Large intestine (tissue), 3 donors: ENCODE measurements at regions not wholly inside any gene's neighbourhood (a gene's known extent, or its start where the extent isn't known, plus 50 kb on each side); places are given as distances from the start of the nearest gene placed in this dataset.
"Not testable (repeated sequence)": the region's sequence is repeated elsewhere in the genome, so short reads cannot be mapped to it uniquely, and the experiment has no call there.

Experiments
- DNase-seq, 2 donors: peaks; one replicate each; pipeline versions ENCODE4 v3.0.0 to v3.0.0-alpha.2; 2013
- H3K27ac ChIP-seq: one replicate; pipeline ENCODE4 v1.5.1; 2013; ENCODE audit warnings: low read length
- H3K27me3 ChIP-seq: 2 replicates; pipeline ENCODE4 v1.6.1; 2013; ENCODE audit warnings: low read length; ENCODE audit not compliant: control insufficient read depth, insufficient read depth
- H3K36me3 ChIP-seq: 2 replicates; pipeline ENCODE4 v1.6.1; 2013; ENCODE audit warnings: low read length; ENCODE audit not compliant: control insufficient read depth, insufficient read depth
- H3K4me1 ChIP-seq: one replicate; pipeline ENCODE4 v1.6.1; 2013; ENCODE audit warnings: low read length; ENCODE audit not compliant: control insufficient read depth, insufficient read depth
- H3K4me3 ChIP-seq: one replicate; pipeline ENCODE4 v1.5.1; 2013; ENCODE audit warnings: low read length
- H3K9me3 ChIP-seq: one replicate; pipeline ENCODE4 v1.6.1; 2013; ENCODE audit warnings: mild to moderate bottlenecking, low read depth, low read length, moderate library complexity; ENCODE audit not compliant: control insufficient read depth
- WGBS: methylation state at CpG from one replicate; pipeline ENCODE4 v1.1.5; 2013; ENCODE audit warnings: low lambda C conversion rate; ENCODE audit not compliant: insufficient coverage; 5-methylcytosine and 5-hydroxymethylcytosine counted together

DNA sequence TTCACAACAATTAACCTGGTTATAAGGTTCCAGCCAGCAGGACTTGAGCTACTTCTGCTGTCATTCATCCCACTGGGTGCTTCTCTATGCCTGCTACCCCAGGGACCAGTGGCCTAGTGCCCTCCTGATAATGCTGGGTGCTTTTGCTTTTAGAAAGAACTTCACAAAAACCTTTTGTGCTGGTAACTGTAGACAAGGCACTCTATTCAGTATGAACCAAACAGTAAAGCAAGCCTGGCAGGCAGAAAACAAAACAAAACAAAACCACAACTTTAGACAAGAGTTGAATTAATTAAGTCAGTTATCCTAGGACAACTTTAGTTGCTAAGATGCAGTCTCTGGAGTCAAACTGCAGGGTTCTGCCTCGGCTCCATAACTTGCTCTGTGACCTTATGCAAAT, 61.9 kb upstream of the ADGRL2 start:
- Histone ChIP-seq H3K4me1 (no peaks in the 10 kb centered on the region), H3K9me3 (no peaks in the 10 kb centered on the region), H3K4me3 (no peak overlapping the region), H3K36me3 (no peaks in the 10 kb centered on the region), H3K27ac (no peak overlapping the region), H3K27me3 (no peaks in the 10 kb centered on the region)
- no CpG with 5 or more reads among the region's 1 CpG for WGBS
- DNase-seq: no peak

DNA sequence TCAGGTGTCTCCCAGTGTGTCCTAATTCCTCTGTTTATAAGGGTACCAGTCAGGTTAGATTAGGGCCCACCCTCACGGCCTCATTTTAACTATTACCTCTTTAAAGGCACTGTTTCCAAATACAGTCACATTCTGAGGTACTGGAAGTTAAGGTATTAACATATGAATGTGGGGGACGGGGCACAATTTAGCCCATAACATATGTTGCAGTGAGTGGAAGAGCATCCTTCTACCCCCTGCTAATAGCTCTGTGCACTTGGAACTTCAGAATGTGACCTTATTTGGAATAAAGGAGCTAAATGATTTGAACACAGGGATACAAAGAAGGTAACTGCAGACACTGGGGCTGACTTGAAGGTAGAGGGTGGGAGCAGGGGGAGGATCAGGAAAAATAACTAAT, 67.3 kb upstream of the ADGRL2 start:
- no peaks in the 10 kb centered on the region for H3K36me3 ChIP-seq
- DNase-seq: no peak
- WGBS: 100% methylated on average over 1 of the region's 2 CpGs
- H3K27me3 ChIP-seq: no peaks in the 10 kb centered on the region
- H3K4me1 ChIP-seq: no peaks in the 10 kb centered on the region
- H3K9me3 ChIP-seq: no peaks in the 10 kb centered on the region
- no peak overlapping the region for H3K27ac ChIP-seq
- H3K4me3 ChIP-seq: no peak overlapping the region

DNA sequence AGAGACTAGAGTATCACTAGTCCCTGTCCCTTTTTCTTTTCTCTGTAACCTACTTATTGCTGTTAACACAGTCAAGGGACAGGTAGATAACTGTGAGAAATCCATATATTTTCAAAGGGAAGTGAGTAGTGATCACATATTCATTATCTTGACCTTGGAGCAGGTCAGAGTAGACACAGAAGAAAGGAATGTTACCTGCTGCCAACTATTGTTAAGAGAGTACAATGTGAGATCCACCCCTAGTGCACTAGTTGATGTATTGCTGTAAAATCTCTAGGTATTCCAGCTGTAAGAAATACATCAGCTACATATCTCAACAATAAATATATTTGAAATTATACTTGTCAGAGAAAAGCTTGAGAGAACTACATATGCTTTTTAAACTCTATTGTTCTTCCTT, 68.7 kb upstream of the ADGRL2 start:
- DNase-seq: peak in 1 of 2 donors; percentile 29
- no peaks in the 10 kb centered on the region for H3K27me3 ChIP-seq

DNA sequence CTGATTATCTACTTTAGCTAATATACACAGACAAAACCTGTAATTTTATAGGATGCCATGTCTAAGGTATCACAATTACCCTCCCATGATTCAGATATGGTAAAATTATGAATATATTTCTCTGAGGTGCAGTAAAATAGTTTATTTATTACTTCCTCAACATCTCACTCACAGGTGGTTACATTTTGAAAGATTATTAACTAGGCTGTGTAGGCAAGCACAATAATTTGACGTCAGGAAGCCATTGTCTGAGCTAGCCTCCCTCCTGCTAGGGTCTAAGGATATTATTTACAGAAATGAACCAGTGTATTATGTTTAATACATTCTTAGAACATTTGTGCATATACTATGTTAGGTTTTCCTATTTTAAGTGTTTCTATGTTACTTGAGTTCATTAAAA, 69.9 kb upstream of the ADGRL2 start:
- Histone ChIP-seq H3K4me3 (no peak overlapping the region), H3K4me1 (no peaks in the 10 kb centered on the region), H3K27me3 (no peaks in the 10 kb centered on the region), H3K36me3 (no peaks in the 10 kb centered on the region), H3K27ac (no peak overlapping the region), H3K9me3 (no peaks in the 10 kb centered on the region)
- peak in 1 of 2 donors; percentile 40 for DNase-seq
- no CpG with 5 or more reads among the region's 1 CpG for WGBS

More for the DNA sequence above, 68.7 kb upstream of the ADGRL2 start:
- Histone ChIP-seq H3K27ac (no peak overlapping the region), H3K36me3 (no peaks in the 10 kb centered on the region), H3K9me3 (no peaks in the 10 kb centered on the region), H3K4me1 (no peaks in the 10 kb centered on the region), H3K4me3 (no peak overlapping the region)

DNA sequence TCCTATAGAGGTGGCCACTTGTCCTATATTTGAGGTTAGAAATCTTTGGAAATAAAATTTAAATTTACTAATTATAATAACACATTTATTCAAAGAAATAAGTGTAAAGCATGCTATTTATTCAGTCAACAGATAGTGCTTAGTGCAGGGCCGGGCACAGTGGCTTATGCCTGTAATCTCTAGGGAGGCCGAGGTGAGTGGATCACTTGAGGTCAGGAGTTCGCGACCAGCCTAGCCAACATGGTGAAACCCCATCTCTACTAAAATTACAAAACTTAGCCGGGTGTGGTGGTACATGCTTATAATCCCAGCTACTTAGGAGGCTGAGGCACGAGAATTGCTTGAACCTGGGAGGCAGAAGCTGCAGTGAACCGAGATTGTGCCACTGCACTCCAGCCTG, 70.4 kb upstream of the ADGRL2 start:
- WGBS: no CpG with 5 or more reads among the region's 7 CpGs
- not testable (repeated sequence) for H3K27me3 ChIP-seq, H3K4me1 ChIP-seq, H3K36me3 ChIP-seq, H3K9me3 ChIP-seq, DNase-seq, H3K27ac ChIP-seq, H3K4me3 ChIP-seq

DNA sequence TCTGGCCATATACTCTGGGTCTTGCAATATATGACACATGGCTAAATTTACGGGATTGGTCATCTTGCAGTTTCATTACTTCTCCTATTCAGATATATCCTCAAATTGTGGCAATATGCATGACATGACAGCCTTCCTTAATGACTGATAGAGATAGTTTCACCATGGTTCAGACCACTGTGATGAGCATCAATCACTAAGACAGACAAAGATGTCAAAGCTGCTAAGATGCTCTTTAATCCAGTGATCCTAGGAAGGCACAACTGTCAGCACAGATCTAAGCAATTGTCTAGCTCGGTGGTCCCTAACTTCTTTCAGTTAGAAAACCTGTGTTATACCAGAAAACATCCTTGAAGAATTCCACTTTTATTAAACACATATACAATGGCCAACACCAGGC, 70.9 kb upstream of the ADGRL2 start:
- no peaks in the 10 kb centered on the region for H3K4me1 ChIP-seq
- H3K4me3 ChIP-seq: no peak overlapping the region
- H3K27ac ChIP-seq: no peak overlapping the region
- 100% methylated on average over 1 of the region's 2 CpGs for WGBS
- no peak for DNase-seq
- H3K9me3 ChIP-seq: no peaks in the 10 kb centered on the region
- no peaks in the 10 kb centered on the region for H3K27me3 ChIP-seq
- H3K36me3 ChIP-seq: no peaks in the 10 kb centered on the region

DNA sequence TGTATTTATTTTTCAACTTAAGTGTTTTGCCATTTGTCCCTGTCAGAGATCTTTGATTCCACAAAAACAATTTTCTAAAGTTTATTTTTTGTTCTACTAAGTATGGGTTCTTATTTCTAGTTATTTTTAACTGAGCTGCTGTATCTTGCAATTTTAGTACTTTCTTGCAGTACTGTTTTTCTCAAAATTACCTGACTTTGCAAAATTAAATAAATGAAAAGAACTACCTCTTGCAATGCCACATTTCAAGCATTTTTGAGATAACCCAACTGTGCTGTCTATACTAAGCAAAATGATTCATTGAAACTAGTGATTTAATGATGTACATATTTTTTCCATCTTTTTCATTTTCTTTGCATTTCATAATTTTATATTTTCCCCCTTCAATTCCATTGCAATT, 71.5 kb upstream of the ADGRL2 start:
- H3K36me3 ChIP-seq: no peaks in the 10 kb centered on the region
- no peaks in the 10 kb centered on the region for H3K27me3 ChIP-seq
- H3K9me3 ChIP-seq: no peaks in the 10 kb centered on the region
- no peak overlapping the region for H3K27ac ChIP-seq
- no peak for DNase-seq
- no peaks in the 10 kb centered on the region for H3K4me1 ChIP-seq
- no peak overlapping the region for H3K4me3 ChIP-seq

DNA sequence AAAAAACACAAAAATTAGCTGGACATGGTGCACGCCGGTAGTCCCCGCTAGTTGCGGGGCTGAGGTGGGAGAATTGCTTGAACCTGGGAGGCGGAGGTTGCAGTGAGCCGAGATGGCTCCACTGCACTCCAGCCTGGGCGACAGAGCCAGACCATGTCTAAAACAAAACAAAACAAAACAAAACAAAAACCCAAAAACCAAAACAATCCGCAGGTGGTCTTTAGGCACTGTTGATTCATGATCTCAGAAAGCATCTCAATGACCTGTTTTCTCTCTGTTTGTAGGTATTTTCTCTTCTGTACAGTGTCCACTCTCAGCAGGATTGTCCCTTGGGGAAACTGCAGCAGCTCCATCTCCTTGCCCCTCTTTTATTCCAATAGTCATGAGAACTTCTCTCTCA, 74.9 kb upstream of the ADGRL2 start:
- DNase-seq: no peak
- 100% methylated on average over 3 of the region's 8 CpGs for WGBS
- H3K27me3 ChIP-seq: no peaks in the 10 kb centered on the region
- H3K36me3 ChIP-seq: no peaks in the 10 kb centered on the region
- no peak overlapping the region for H3K4me3 ChIP-seq
- H3K4me1 ChIP-seq: no peaks in the 10 kb centered on the region
- H3K27ac ChIP-seq: no peak overlapping the region
- peaks cover 4% of the 10 kb centered on the region for H3K9me3 ChIP-seq

DNA sequence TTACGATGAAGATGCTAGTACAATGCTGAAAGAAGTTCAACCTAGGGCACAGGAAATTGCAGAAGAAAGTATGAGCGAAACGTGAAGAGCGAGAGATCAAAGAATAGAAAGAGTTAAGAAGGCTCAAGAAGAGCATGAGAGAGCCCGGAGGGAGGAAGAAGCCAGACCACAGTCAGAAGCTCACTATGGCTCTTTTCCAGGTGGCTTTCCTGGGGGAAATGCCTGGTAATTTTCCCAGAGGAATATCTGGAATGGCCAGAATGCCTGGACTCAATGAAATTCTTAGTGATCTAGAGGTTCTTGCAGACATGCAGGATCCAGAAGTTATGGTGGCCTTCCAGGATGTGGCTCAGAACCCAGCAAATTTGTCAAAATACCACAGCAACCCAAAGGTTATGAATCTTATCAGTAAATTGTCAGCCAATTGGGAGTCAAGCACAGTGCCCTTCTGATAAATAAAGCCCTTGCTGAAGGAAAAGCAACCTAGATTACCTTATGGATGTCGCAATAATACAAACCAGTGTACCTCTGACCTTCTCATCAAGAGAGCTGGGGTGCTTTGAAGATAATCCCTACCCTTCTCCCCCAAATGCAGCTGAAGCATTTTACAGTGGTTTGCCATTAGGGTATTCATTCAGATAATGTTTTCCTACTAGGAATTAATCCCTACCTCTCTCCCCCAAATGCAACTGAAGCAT, 78.0 kb upstream of the ADGRL2 start:
- peak in 1 of 2 donors; percentile 35 for DNase-seq
- H3K4me1 ChIP-seq: not testable (repeated sequence)
- 93% methylated on average over 2 of the region's 6 CpGs for WGBS

DNA sequence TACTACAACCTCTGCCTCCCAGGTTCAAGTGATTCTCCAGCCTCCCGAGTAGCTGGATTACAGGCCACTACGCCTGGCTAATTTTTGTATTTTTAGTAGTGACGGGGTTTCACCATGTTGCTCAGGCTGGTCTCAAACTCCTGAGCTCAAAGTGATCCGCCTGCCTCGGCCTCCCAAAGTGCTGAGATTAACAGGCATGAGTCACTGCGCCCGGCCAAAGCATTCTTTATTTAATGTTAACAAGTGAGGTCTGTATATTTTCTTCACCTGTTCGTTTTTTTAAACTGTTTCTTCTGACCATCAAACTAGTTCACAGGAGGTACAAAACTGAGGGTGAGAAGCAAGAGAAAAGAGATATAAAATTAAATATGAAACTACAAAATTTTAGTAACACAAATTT, 80.5 kb upstream of the ADGRL2 start:
- not testable (repeated sequence) for DNase-seq, H3K9me3 ChIP-seq, H3K27ac ChIP-seq, H3K4me3 ChIP-seq, H3K36me3 ChIP-seq, H3K27me3 ChIP-seq, H3K4me1 ChIP-seq
- 82% methylated on average over 3 of the region's 8 CpGs for WGBS

More for the DNA sequence above, 78.0 kb upstream of the ADGRL2 start:
- not testable (repeated sequence) for H3K9me3 ChIP-seq, H3K27ac ChIP-seq, H3K27me3 ChIP-seq, H3K4me3 ChIP-seq, H3K36me3 ChIP-seq

DNA sequence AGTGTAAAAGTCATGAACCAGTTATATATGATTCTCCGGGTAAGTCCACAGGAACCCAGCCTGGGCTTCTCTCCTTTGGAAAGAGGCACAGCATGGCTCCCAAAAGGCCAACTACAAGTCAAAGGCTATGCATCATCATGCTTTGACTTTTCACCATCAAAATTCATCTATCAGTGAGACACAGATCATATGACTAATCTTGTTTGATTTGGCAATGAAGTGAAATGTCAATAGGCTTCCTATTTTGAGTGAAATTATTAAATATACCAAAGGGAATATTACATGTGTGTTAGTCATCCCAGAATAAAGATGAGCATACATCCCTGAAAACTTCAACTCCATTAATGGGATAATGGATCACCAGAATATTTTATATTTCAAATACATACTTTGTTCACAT, 83.5 kb upstream of the ADGRL2 start:
- Histone ChIP-seq H3K9me3 (peaks cover 4% of the 10 kb centered on the region), H3K27me3 (no peaks in the 10 kb centered on the region), H3K36me3 (no peaks in the 10 kb centered on the region), H3K27ac (no peak overlapping the region), H3K4me1 (no peaks in the 10 kb centered on the region), H3K4me3 (no peak overlapping the region)
- DNase-seq: no peak
- no CpG with 5 or more reads among the region's 1 CpG for WGBS
